Left lung (tissue), 4 donors: ENCODE measurements at regions not wholly inside any gene's neighbourhood (a gene's known extent, or its start where the extent isn't known, plus 50 kb on each side); places are given as distances from the start of the nearest gene placed in this dataset.
"Not testable (repeated sequence)": the region's sequence is repeated elsewhere in the genome, so short reads cannot be mapped to it uniquely, and the experiment has no call there.

Experiments
- ATAC-seq: fragments of 200-7000 bp; cut with Tn5 transposase; one replicate; pipeline ENCODE4 v1.9.1; 2020; ENCODE audit warnings: moderate library complexity
- DNase-seq, 4 donors: peaks; one replicate each; pipeline ENCODE4 v3.0.0-alpha.2; 2013 to 2020
- H3K27ac ChIP-seq, 2 donors: fragments of 200-600 bp; sonication (generic) in 1 of 2; one replicate each; pipeline versions ENCODE4 v1.5.0 to v1.8.0; 2020 to 2021
- H3K27me3 ChIP-seq, 2 donors: fragments of 200-600 bp; sonication (generic) in 1 of 2; one replicate each; pipeline versions ENCODE4 v1.5.0 to v1.8.0; 2020 to 2021
- H3K36me3 ChIP-seq, 2 donors: fragments of 200-600 bp; sonication (generic) in 1 of 2; one replicate each; pipeline versions ENCODE4 v1.5.0 to v1.8.0; 2020 to 2021
- H3K4me1 ChIP-seq, 2 donors: fragments of 200-600 bp; one replicate each; pipeline ENCODE4 v1.8.0; 2021
- H3K4me3 ChIP-seq, 2 donors: fragments of 200-600 bp; sonication (generic) in 1 of 2; one replicate each; pipeline versions ENCODE4 v1.5.0 to v1.8.0; 2020 to 2021; ENCODE audit warnings: mild to moderate bottlenecking in 1 of 2
- H3K9me3 ChIP-seq, 2 donors: fragments of 200-600 bp; sonication (generic) in 1 of 2; one replicate each; pipeline versions ENCODE4 v1.5.0 to v1.8.0; 2020 to 2021
- CTCF ChIP-seq, 2 donors: fragments of 200-600 bp; sonication (generic) in 1 of 2; IDR thresholded peaks; one replicate each; pipeline versions ENCODE4 v1.5.0 to v1.8.0; 2021; ENCODE audit warnings: antibody characterized with exemption in 2 of 2
- intact Hi-C, 2 donors: fragments of 100-400 bp; cut with DNase I; formaldehyde crosslinking; loops; one replicate each; pipeline versions ENCODE4 v1.11.2 to v1.14.2; 2022
- donor health status: DM: no; HTN: yes; CAD: no.
- donor health status: DM: no; HTN: no; CAD: no.

- TF ChIP-seq CTCF (IDR thresholded peaks at IDR 0.05) = no peak
- no peak overlapping the region for H3K27ac ChIP-seq
- H3K4me3 ChIP-seq = no peak overlapping the region
- H3K9me3 ChIP-seq = no peaks in the 10 kb centered on the region
- H3K4me1 ChIP-seq = no peaks in the 10 kb centered on the region
- ATAC-seq (no peak), DNase-seq (no peak)
- H3K27me3 ChIP-seq = no peaks in the 10 kb centered on the region
- no peaks in the 10 kb centered on the region for H3K36me3 ChIP-seq
- intact Hi-C loops = no loop called here
Measured at GRCh38 chr18:11362856-11363255, 213.5 kb upstream of the PIEZO2 start.

GRCh38 chr18:11361862-11362261, 212.5 kb upstream of the PIEZO2 start:
- DNase-seq, ATAC-seq, H3K27ac ChIP-seq, H3K9me3 ChIP-seq, H3K36me3 ChIP-seq, H3K4me3 ChIP-seq, H3K27me3 ChIP-seq, intact Hi-C loops, H3K4me1 ChIP-seq: not testable (repeated sequence)

- H3K9me3 ChIP-seq = no peaks in the 10 kb centered on the region
- TF ChIP-seq CTCF (IDR thresholded peaks at IDR 0.05) = no peak
- no peaks in the 10 kb centered on the region for H3K4me1 ChIP-seq
- intact Hi-C loops = no loop called here
- H3K36me3 ChIP-seq = no peaks in the 10 kb centered on the region
- H3K27ac ChIP-seq = no peak overlapping the region
- H3K27me3 ChIP-seq = no peaks in the 10 kb centered on the region
- ATAC-seq (no peak), DNase-seq (no peak)
- no peak overlapping the region for H3K4me3 ChIP-seq
Measured at GRCh38 chr18:11357678-11358077, 208.3 kb upstream of the PIEZO2 start.

- H3K27me3 ChIP-seq, H3K27ac ChIP-seq, intact Hi-C loops, H3K4me1 ChIP-seq, H3K36me3 ChIP-seq, H3K4me3 ChIP-seq, ATAC-seq: not testable (repeated sequence)
- H3K9me3 ChIP-seq = peaks cover 0 to 48% of the 10 kb centered on the region in 2 donors
- peak in 1 of 4 donors; percentile 71 for DNase-seq
Measured at GRCh38 chr18:11344576-11344975, 195.2 kb upstream of the PIEZO2 start.

- no peak overlapping the region for H3K4me3 ChIP-seq
- intact Hi-C loops = no loop called here
- ATAC-seq = no peak
- no peaks in the 10 kb centered on the region for H3K27me3 ChIP-seq
- no peak overlapping the region for H3K27ac ChIP-seq
- H3K36me3 ChIP-seq = no peaks in the 10 kb centered on the region
- no peak for DNase-seq
- peaks cover 0 to 41% of the 10 kb centered on the region in 2 donors for H3K9me3 ChIP-seq
- no peaks in the 10 kb centered on the region for H3K4me1 ChIP-seq
- no peak for TF ChIP-seq CTCF (IDR thresholded peaks at IDR 0.05)
Measured at GRCh38 chr18:11343096-11343495, 193.7 kb upstream of the PIEZO2 start.

GRCh38 chr18:11342115-11342514, 192.7 kb upstream of the PIEZO2 start:
- H3K4me1 ChIP-seq, ATAC-seq, H3K27me3 ChIP-seq, H3K36me3 ChIP-seq, H3K27ac ChIP-seq, DNase-seq, intact Hi-C loops, H3K4me3 ChIP-seq: not testable (repeated sequence)
- H3K9me3 ChIP-seq = peaks cover 0 to 31% of the 10 kb centered on the region in 2 donors

- Histone ChIP-seq H3K4me1 (no peaks in the 10 kb centered on the region), H3K27me3 (no peaks in the 10 kb centered on the region), H3K27ac (no peak overlapping the region), H3K4me3 (no peak overlapping the region), H3K9me3 (peaks cover 0 to 17% of the 10 kb centered on the region in 2 donors), H3K36me3 (no peaks in the 10 kb centered on the region)
- ATAC-seq (no peak), DNase-seq (peak in 2 of 4 donors; percentile 33)
- intact Hi-C loops = no loop called here
- no peak for TF ChIP-seq CTCF (IDR thresholded peaks at IDR 0.05)
Measured at GRCh38 chr18:11339188-11339775, 189.9 kb upstream of the PIEZO2 start.
